T-helper 1 cell treated with Interleukin-12 subunit alpha and Interleukin-12 subunit beta and Interleukin-4 antibody, amounts not matched to agents 30 μg/mL and 1 μg/mL, for 36 hours (primary cell): ENCODE measurements at regions not wholly inside any gene's neighbourhood (a gene's known extent, or its start where the extent isn't known, plus 50 kb on each side); places are given as distances from the start of the nearest gene placed in this dataset.

Source experiments
- H3K27ac Mint-ChIP-seq: one replicate; pipeline ENCODE4 v1.8.0; 2021; ENCODE audit warnings: mild to moderate bottlenecking, mixed read lengths
- H3K27me3 Mint-ChIP-seq: one replicate; pipeline ENCODE4 v1.8.0; 2021; ENCODE audit warnings: low read depth, mixed read lengths
- H3K36me3 Mint-ChIP-seq: one replicate; pipeline ENCODE4 v1.8.0; 2021; ENCODE audit warnings: low read depth, mixed read lengths
- H3K4me1 Mint-ChIP-seq: one replicate; pipeline ENCODE4 v1.8.0; 2021; ENCODE audit warnings: low read depth, mixed read lengths
- H3K4me3 Mint-ChIP-seq: one replicate; pipeline ENCODE4 v1.8.0; 2021; ENCODE audit warnings: mild to moderate bottlenecking, moderate library complexity, mixed read lengths
- H3K9me3 Mint-ChIP-seq: one replicate; pipeline ENCODE4 v1.8.0; 2021; ENCODE audit warnings: mixed read lengths

DNA sequence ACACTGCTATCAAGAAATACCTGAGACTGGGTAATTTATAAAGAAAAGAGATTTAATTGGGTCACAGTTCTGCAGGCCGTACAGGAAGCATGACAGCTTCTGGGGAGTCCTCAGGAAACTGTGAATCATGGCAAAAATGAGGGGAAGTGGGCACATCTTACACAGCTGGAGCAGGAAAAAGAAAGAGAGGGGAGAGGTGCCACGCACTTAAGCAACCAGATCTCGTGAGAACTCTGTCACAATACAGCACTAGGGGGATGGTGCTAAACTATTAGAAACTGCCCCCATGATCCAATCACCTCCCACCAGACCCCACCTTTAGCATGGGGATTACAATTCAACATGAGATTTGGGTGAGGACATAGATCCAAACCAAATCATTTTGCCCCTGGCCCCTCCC is 105.5 kb upstream of the CPLX2 start:
- H3K27me3 Mint-ChIP-seq: peaks cover 1% of the 10 kb centered on the region
- H3K4me1 Mint-ChIP-seq: peaks cover 2% of the 10 kb centered on the region
- H3K36me3 Mint-ChIP-seq: no peaks in the 10 kb centered on the region
- no peak overlapping the region for H3K4me3 Mint-ChIP-seq
- H3K9me3 Mint-ChIP-seq: peaks cover 5% of the 10 kb centered on the region
- H3K27ac Mint-ChIP-seq: no peak overlapping the region

GRCh38 chr5:175766963-175767362 is 104.4 kb upstream of the CPLX2 start:
- no peak overlapping the region for H3K4me3 Mint-ChIP-seq
- H3K36me3 Mint-ChIP-seq: no peaks in the 10 kb centered on the region
- H3K4me1 Mint-ChIP-seq: peaks cover 2% of the 10 kb centered on the region
- peaks cover 10% of the 10 kb centered on the region for H3K27me3 Mint-ChIP-seq
- H3K27ac Mint-ChIP-seq: no peak overlapping the region
- H3K9me3 Mint-ChIP-seq: peaks cover 5% of the 10 kb centered on the region

DNA sequence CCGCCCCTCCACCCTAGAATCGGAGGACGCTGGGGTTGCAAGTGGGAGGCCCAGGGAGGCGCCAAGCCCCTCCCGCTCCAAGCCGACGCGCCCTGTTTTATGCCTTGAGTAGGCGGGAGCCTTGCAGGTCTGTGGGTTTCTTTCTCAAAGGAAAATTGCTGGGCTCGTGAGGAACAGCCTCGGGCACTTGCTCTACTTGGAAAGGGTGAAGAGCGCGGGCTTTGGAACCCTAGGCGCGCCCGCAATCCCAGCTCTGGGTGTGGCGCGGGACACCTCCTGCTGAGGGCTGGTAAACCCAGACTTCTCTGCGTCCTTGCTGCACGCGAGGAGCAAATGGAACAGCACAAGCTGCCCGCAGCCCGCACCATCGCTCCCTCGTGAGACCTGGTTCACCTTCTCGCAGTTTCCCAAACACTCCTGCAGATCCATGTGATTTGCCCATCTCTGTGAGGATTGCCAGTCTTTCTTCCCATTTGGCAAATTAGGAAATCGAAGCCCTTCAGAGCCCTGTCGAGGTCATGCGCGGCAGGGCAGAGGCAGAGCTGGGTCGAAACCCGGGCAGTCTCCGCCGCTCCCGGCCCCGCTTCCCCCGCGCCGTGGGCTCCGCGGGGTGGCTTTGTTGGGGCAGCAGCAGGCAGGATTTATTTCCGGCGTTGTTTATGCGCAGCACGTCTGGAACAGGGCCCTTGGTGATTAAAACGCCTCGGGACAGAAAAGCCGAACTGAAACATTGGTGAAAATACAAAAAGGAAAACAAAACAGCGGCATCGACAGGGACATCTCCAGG is 98.4 kb upstream of the CPLX2 start:
- H3K36me3 Mint-ChIP-seq: no peaks in the 10 kb centered on the region
- no peak overlapping the region for H3K27ac Mint-ChIP-seq
- H3K4me1 Mint-ChIP-seq: peaks cover 3% of the 10 kb centered on the region
- peaks cover 38% of the 10 kb centered on the region for H3K27me3 Mint-ChIP-seq
- peaks cover under 1% of the 10 kb centered on the region for H3K9me3 Mint-ChIP-seq
- no peak overlapping the region for H3K4me3 Mint-ChIP-seq

- H3K27ac Mint-ChIP-seq: no peak overlapping the region
- H3K4me3 Mint-ChIP-seq: no peak overlapping the region
- H3K36me3 Mint-ChIP-seq: no peaks in the 10 kb centered on the region
- peaks cover 38% of the 10 kb centered on the region for H3K27me3 Mint-ChIP-seq
- H3K9me3 Mint-ChIP-seq: no peaks in the 10 kb centered on the region
- peaks cover 3% of the 10 kb centered on the region for H3K4me1 Mint-ChIP-seq
These were observed 97.8 kb upstream of the CPLX2 start for GRCh38 chr5:175773534-175774070.

DNA sequence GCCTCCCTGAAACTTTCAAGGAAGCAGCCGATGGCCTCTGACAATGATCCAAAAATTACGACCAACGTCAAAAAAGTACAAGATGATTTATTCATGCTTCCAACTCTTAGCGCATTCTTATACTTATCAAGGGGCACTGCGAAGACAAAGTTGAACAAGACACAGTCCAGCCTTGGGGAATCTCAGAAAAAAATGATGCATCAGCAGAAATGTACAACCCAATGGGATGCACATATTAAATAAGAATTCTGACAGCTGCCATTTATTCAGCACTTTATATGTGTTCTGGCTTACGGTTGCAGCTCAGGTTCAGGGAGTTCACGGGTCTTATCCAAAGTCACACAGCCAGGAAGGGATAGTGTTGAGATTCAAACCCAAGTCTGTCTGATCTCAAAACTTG is 96.0 kb upstream of the CPLX2 start:
- Mint-ChIP-seq H3K4me3 (no peak overlapping the region), H3K27me3 (peaks cover 49% of the 10 kb centered on the region), H3K27ac (no peak overlapping the region), H3K4me1 (peaks cover 3% of the 10 kb centered on the region), H3K36me3 (no peaks in the 10 kb centered on the region), H3K9me3 (no peaks in the 10 kb centered on the region)

DNA sequence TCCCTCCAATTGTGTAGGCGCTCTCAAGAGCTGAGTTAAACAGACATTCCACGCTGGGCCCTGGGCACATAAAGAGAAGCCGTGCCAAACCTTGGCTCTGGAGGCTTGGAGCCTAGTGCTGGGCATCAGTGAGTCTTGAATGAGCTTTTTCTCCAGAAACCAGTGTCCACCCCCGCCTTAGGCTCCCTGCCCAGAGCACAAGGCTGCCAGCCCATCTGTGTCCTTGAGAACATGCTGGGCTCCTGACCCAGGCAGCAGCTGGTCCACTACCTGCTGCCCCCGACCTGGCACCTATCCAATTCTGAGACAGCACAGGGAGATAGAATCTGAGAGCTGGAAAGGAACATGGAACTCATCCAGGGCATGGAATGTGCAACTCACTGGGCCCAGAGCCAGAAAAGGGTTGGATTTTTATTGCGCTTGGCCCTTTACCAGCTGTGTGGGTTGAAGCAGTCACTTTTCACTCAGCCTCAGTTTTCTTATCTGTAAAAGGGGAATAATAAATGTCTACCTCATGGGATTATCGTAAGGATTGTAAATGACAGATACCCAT is 92.4 kb upstream of the CPLX2 start:
- H3K36me3 Mint-ChIP-seq: no peaks in the 10 kb centered on the region
- no peak overlapping the region for H3K27ac Mint-ChIP-seq
- peaks cover 3% of the 10 kb centered on the region for H3K4me1 Mint-ChIP-seq
- H3K4me3 Mint-ChIP-seq: no peak overlapping the region
- H3K9me3 Mint-ChIP-seq: no peaks in the 10 kb centered on the region
- peaks cover 41% of the 10 kb centered on the region for H3K27me3 Mint-ChIP-seq

GRCh38 chr5:175783739-175784138 is 87.6 kb upstream of the CPLX2 start:
- Mint-ChIP-seq H3K27ac (no peak overlapping the region), H3K27me3 (peaks cover 29% of the 10 kb centered on the region)

DNA sequence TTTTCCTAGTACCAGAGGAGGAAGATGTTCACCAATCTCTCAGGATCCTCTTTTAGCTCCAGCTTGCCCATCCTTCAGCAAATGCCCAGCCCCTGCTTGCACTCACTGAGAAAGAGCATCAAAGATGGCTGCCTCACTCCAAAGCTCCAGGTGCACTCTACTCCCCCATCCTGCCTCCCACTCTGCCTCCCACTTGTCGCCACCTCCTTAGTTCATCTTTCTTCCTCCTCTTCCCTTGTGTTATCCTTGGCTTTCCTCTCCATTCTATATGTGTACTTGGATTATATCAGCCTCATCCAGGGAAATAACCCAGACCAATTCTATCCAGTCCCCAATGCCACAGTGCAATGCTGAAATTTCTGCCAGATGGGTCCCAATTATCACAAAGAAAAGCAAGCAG is 87.1 kb upstream of the CPLX2 start:
- Mint-ChIP-seq H3K36me3 (no peaks in the 10 kb centered on the region), H3K27ac (no peak overlapping the region), H3K4me1 (no peaks in the 10 kb centered on the region), H3K4me3 (no peak overlapping the region), H3K27me3 (peaks cover 27% of the 10 kb centered on the region), H3K9me3 (no peaks in the 10 kb centered on the region)

More at GRCh38 chr5:175783739-175784138, 87.6 kb upstream of the CPLX2 start:
- Mint-ChIP-seq H3K36me3 (no peaks in the 10 kb centered on the region), H3K9me3 (no peaks in the 10 kb centered on the region), H3K4me1 (no peaks in the 10 kb centered on the region), H3K4me3 (no peak overlapping the region)

- Mint-ChIP-seq H3K4me3 (no peak overlapping the region), H3K27me3 (peaks cover 25% of the 10 kb centered on the region), H3K27ac (no peak overlapping the region), H3K9me3 (no peaks in the 10 kb centered on the region), H3K4me1 (no peaks in the 10 kb centered on the region), H3K36me3 (no peaks in the 10 kb centered on the region)
These were observed 85.7 kb upstream of the CPLX2 start for GRCh38 chr5:175785681-175786080.

- Mint-ChIP-seq H3K27ac (no peak overlapping the region), H3K9me3 (peaks cover 3% of the 10 kb centered on the region), H3K36me3 (no peaks in the 10 kb centered on the region), H3K4me1 (no peaks in the 10 kb centered on the region), H3K4me3 (no peak overlapping the region), H3K27me3 (peaks cover 18% of the 10 kb centered on the region)
These were observed 83.1 kb upstream of the CPLX2 start for GRCh38 chr5:175788155-175788787.

GRCh38 chr5:175789670-175790069 is 81.7 kb upstream of the CPLX2 start:
- Mint-ChIP-seq H3K27me3 (peaks cover 28% of the 10 kb centered on the region), H3K36me3 (no peaks in the 10 kb centered on the region)

GRCh38 chr5:175790796-175791195 is 80.6 kb upstream of the CPLX2 start:
- H3K36me3 Mint-ChIP-seq: no peaks in the 10 kb centered on the region
- peaks cover 3% of the 10 kb centered on the region for H3K9me3 Mint-ChIP-seq
- no peaks in the 10 kb centered on the region for H3K4me1 Mint-ChIP-seq
- H3K27ac Mint-ChIP-seq: no peak overlapping the region
- peaks cover 36% of the 10 kb centered on the region for H3K27me3 Mint-ChIP-seq
- no peak overlapping the region for H3K4me3 Mint-ChIP-seq

More at GRCh38 chr5:175789670-175790069, 81.7 kb upstream of the CPLX2 start:
- H3K4me3 Mint-ChIP-seq: no peak overlapping the region
- peaks cover 3% of the 10 kb centered on the region for H3K9me3 Mint-ChIP-seq
- no peak overlapping the region for H3K27ac Mint-ChIP-seq
- no peaks in the 10 kb centered on the region for H3K4me1 Mint-ChIP-seq

GRCh38 chr5:175795959-175796358 is 75.4 kb upstream of the CPLX2 start:
- no peaks in the 10 kb centered on the region for H3K4me1 Mint-ChIP-seq
- peaks cover 50% of the 10 kb centered on the region for H3K27me3 Mint-ChIP-seq
- H3K4me3 Mint-ChIP-seq: no peak overlapping the region
- H3K36me3 Mint-ChIP-seq: no peaks in the 10 kb centered on the region
- H3K9me3 Mint-ChIP-seq: peaks cover 2% of the 10 kb centered on the region
- no peak overlapping the region for H3K27ac Mint-ChIP-seq

- H3K4me3 Mint-ChIP-seq: no peak overlapping the region
- no peaks in the 10 kb centered on the region for H3K4me1 Mint-ChIP-seq
- no peaks in the 10 kb centered on the region for H3K9me3 Mint-ChIP-seq
- no peak overlapping the region for H3K27ac Mint-ChIP-seq
- no peaks in the 10 kb centered on the region for H3K36me3 Mint-ChIP-seq
- peaks cover 50% of the 10 kb centered on the region for H3K27me3 Mint-ChIP-seq
These were observed 74.6 kb upstream of the CPLX2 start for GRCh38 chr5:175796536-175797499.
